ENCODE measurements at regions not wholly inside any gene's neighbourhood (a gene's known extent, or its start where the extent isn't known, plus 50 kb on each side); places are given as distances from the start of the nearest gene placed in this dataset.

GRCh38 chr2:118510807-118511206 is 336.6 kb downstream of the EN1 start:
- no peak for DNase-seq (ENCODE audit: low read depth in 2 of 2)

GRCh38 chr2:118509319-118510004 is 338.0 kb downstream of the EN1 start:
- DNase-seq (ENCODE audit: low read depth in 2 of 2), result no peak

GRCh38 chr2:118508282-118508681 is 339.2 kb downstream of the EN1 start:
- no peak for DNase-seq (ENCODE audit: low read depth in 2 of 2)

- DNase-seq (ENCODE audit: low read depth in 2 of 2), result no peak
Observed at GRCh38 chr2:118505436-118505835, 342.0 kb downstream of the EN1 start.

GRCh38 chr2:118502106-118502505 is 345.3 kb downstream of the EN1 start:
- no peak for DNase-seq (ENCODE audit: low read depth in 2 of 2)

- DNase-seq (ENCODE audit: low read depth in 2 of 2), result no peak
Observed at GRCh38 chr2:118498943-118499342, 348.5 kb downstream of the EN1 start.

- DNase-seq (ENCODE audit: low read depth in 2 of 2), result no peak
Observed at GRCh38 chr2:118496870-118497611, 350.4 kb downstream of the EN1 start.

GRCh38 chr2:118496467-118496866 is 351.0 kb downstream of the EN1 start:
- no peak for DNase-seq (ENCODE audit: low read depth in 2 of 2)

GRCh38 chr2:118495290-118495689 is 352.2 kb downstream of the EN1 start:
- no peak for DNase-seq (ENCODE audit: low read depth in 2 of 2)

- DNase-seq (ENCODE audit: low read depth in 2 of 2), result no peak
Observed at GRCh38 chr2:118493213-118493612, 354.2 kb downstream of the EN1 start.

- DNase-seq (ENCODE audit: low read depth in 2 of 2), result no peak
Observed at GRCh38 chr2:118492335-118492734, 355.1 kb downstream of the EN1 start.

GRCh38 chr2:118490330-118490729 is 357.1 kb downstream of the EN1 start:
- no peak for DNase-seq (ENCODE audit: low read depth in 2 of 2)

GRCh38 chr2:118489712-118490299 is 357.6 kb downstream of the EN1 start:
- no peak for DNase-seq (ENCODE audit: low read depth in 2 of 2)

- no peak for DNase-seq (ENCODE audit: low read depth in 2 of 2)
Observed at GRCh38 chr2:118481299-118481698, 366.1 kb downstream of the EN1 start.

GRCh38 chr2:118479020-118479419 is 368.4 kb downstream of the EN1 start:
- no peak for DNase-seq (ENCODE audit: low read depth in 2 of 2)

- no peak for DNase-seq (ENCODE audit: low read depth in 2 of 2)
Observed at GRCh38 chr2:118477111-118477862, 370.2 kb downstream of the EN1 start.

- DNase-seq (ENCODE audit: low read depth in 2 of 2), result no peak
Observed at GRCh38 chr2:118475622-118476205, 371.7 kb downstream of the EN1 start.

- no peak for DNase-seq (ENCODE audit: low read depth in 2 of 2)
Observed at GRCh38 chr2:118474541-118474920, 372.9 kb downstream of the EN1 start.

GRCh38 chr2:118473846-118474540 is 373.5 kb downstream of the EN1 start:
- no peak for DNase-seq (ENCODE audit: low read depth in 2 of 2)

GRCh38 chr2:118473241-118473640 is 374.2 kb downstream of the EN1 start:
- DNase-seq (ENCODE audit: low read depth in 2 of 2), result no peak

GRCh38 chr2:118470297-118470696 is 377.2 kb downstream of the EN1 start:
- DNase-seq (ENCODE audit: low read depth in 2 of 2), result no peak

Data from stimulated activated CD4-positive, alpha-beta T cell treated with anti-CD3 and anti-CD28 coated beads, Interleukin-1b, Interleukin-23, amount 100 ng/mL, for 4 hours (primary cell).